ENCODE measurements at regions not wholly inside any gene's neighbourhood (a gene's known extent, or its start where the extent isn't known, plus 50 kb on each side); places are given as distances from the start of the nearest gene placed in this dataset.

- H3K4me3 Mint-ChIP-seq: no peak overlapping the region
- H3K9me3 Mint-ChIP-seq: no peaks in the 10 kb centered on the region
- peaks cover 4% of the 10 kb centered on the region for H3K27me3 Mint-ChIP-seq (ENCODE audit: low read depth)
- no peak for TF ChIP-seq CTCF (IDR thresholded peaks at IDR 0.05; ENCODE audit: unreplicated experiment in 3 of 3)
- H3K27ac Mint-ChIP-seq: no peak overlapping the region
- peaks cover 6% of the 10 kb centered on the region for H3K4me1 Mint-ChIP-seq
- H3K36me3 Mint-ChIP-seq (ENCODE audit: low read depth): no peaks in the 10 kb centered on the region
Measured at GRCh38 chr2:48901015-48901343, 145.5 kb upstream of the LHCGR start.

GRCh38 chr2:48900321-48901014, 144.9 kb upstream of the LHCGR start:
- no peak overlapping the region for H3K27ac Mint-ChIP-seq
- TF ChIP-seq CTCF (IDR thresholded peaks at IDR 0.05; ENCODE audit: unreplicated experiment in 3 of 3): no peak
- H3K9me3 Mint-ChIP-seq: no peaks in the 10 kb centered on the region

GRCh38 chr2:48896870-48897269, 141.3 kb upstream of the LHCGR start:
- Mint-ChIP-seq H3K36me3 (ENCODE audit: low read depth) (no peaks in the 10 kb centered on the region), H3K9me3 (no peaks in the 10 kb centered on the region), H3K27ac (no peak overlapping the region), H3K4me1 (no peaks in the 10 kb centered on the region), H3K4me3 (no peak overlapping the region), H3K27me3 (ENCODE audit: low read depth) (peaks cover 3% of the 10 kb centered on the region)
- no peak for TF ChIP-seq CTCF (IDR thresholded peaks at IDR 0.05; ENCODE audit: unreplicated experiment in 3 of 3)

More at GRCh38 chr2:48900321-48901014, 144.9 kb upstream of the LHCGR start:
- H3K4me1 Mint-ChIP-seq: peaks cover under 1% of the 10 kb centered on the region
- H3K4me3 Mint-ChIP-seq: no peak overlapping the region
- H3K27me3 Mint-ChIP-seq (ENCODE audit: low read depth): peaks cover 4% of the 10 kb centered on the region
- H3K36me3 Mint-ChIP-seq (ENCODE audit: low read depth): no peaks in the 10 kb centered on the region

- Mint-ChIP-seq H3K4me3 (no peak overlapping the region), H3K27me3 (ENCODE audit: low read depth) (peaks cover 3% of the 10 kb centered on the region), H3K27ac (no peak overlapping the region), H3K36me3 (ENCODE audit: low read depth) (no peaks in the 10 kb centered on the region), H3K4me1 (no peaks in the 10 kb centered on the region), H3K9me3 (peaks cover 1% of the 10 kb centered on the region)
- no peak for TF ChIP-seq CTCF (IDR thresholded peaks at IDR 0.05; ENCODE audit: unreplicated experiment in 3 of 3)
Measured at GRCh38 chr2:48890454-48891131, 135.1 kb upstream of the LHCGR start.

- H3K4me3 Mint-ChIP-seq: no peak overlapping the region
- H3K27ac Mint-ChIP-seq: no peak overlapping the region
- H3K4me1 Mint-ChIP-seq: no peaks in the 10 kb centered on the region
- no peaks in the 10 kb centered on the region for H3K36me3 Mint-ChIP-seq (ENCODE audit: low read depth)
- no peak for TF ChIP-seq CTCF (IDR thresholded peaks at IDR 0.05; ENCODE audit: unreplicated experiment in 3 of 3)
- H3K27me3 Mint-ChIP-seq (ENCODE audit: low read depth): peaks cover 3% of the 10 kb centered on the region
- H3K9me3 Mint-ChIP-seq: peaks cover 4% of the 10 kb centered on the region
Measured at GRCh38 chr2:48888066-48888465, 132.5 kb upstream of the LHCGR start.

- Mint-ChIP-seq H3K4me3 (no peak overlapping the region), H3K36me3 (ENCODE audit: low read depth) (no peaks in the 10 kb centered on the region), H3K9me3 (peaks cover 4% of the 10 kb centered on the region), H3K27me3 (ENCODE audit: low read depth) (no peaks in the 10 kb centered on the region), H3K27ac (no peak overlapping the region), H3K4me1 (no peaks in the 10 kb centered on the region)
- TF ChIP-seq CTCF (IDR thresholded peaks at IDR 0.05; ENCODE audit: unreplicated experiment in 3 of 3): no peak
Measured at GRCh38 chr2:48886919-48887318, 131.4 kb upstream of the LHCGR start.
